ENCODE measurements at regions not wholly inside any gene's neighbourhood (a gene's known extent, or its start where the extent isn't known, plus 50 kb on each side); places are given as distances from the start of the nearest gene placed in this dataset.

- no peak for TF ChIP-seq CTCF (IDR thresholded peaks at IDR 0.05; ENCODE audit: insufficient read depth, low read length)
- H3K4me3 ChIP-seq (ENCODE audit: low read depth, low read length), result no peak overlapping the region
- no peak for DNase-seq (ENCODE audit: low read depth)
Measured at GRCh38 chr14:38910092-38910491, 192.9 kb downstream of the SEC23A start.

DNA sequence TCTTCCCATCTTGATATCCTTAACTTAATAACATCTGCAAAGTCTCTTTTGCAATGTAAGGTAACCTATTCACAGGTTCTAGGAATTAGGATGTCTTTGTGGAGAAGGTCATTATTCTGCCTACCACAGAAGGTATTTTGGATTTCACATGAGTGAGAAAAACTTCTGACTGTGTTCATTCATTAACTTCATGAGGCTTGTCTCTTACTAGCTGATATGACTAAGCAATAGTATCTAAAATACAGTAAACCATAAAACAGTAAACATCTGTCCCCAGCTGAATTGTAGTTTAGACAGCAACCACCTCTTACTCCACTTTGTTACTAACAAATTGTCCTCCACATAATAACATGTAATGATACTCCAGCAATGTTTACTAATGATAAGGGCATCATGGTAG is 198.1 kb downstream of the SEC23A start:
- no peak for TF ChIP-seq CTCF (IDR thresholded peaks at IDR 0.05; ENCODE audit: insufficient read depth, low read length)
- no peak overlapping the region for H3K4me3 ChIP-seq (ENCODE audit: low read depth, low read length)
- DNase-seq (ENCODE audit: low read depth), result no peak

GRCh38 chr14:38901791-38902190 is 201.2 kb downstream of the SEC23A start:
- no peak for TF ChIP-seq CTCF (IDR thresholded peaks at IDR 0.05; ENCODE audit: insufficient read depth, low read length)
- DNase-seq (ENCODE audit: low read depth), result no peak
- H3K4me3 ChIP-seq (ENCODE audit: low read depth, low read length), result no peak overlapping the region

DNA sequence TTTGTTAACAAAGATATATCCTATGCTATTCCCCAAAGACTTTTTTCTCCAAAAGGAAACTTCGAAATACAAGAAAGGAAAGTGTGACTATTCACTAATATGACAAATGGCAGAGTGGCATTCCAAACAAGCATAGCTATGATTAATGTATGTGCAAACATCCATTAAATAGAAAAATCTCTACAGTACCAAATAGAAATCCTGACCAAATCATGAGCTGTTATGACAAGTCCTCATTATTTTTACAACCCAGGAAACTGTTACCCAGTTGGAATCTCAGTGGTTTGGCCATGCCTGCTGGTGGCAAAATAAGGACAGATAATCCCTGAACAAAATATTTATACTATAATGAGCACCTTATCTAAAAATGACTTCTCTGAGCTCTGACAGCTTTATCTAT is 202.1 kb downstream of the SEC23A start:
- DNase-seq (ENCODE audit: low read depth), result no peak
- no peak for TF ChIP-seq CTCF (IDR thresholded peaks at IDR 0.05; ENCODE audit: insufficient read depth, low read length)
- no peak overlapping the region for H3K4me3 ChIP-seq (ENCODE audit: low read depth, low read length)

GRCh38 chr14:38887696-38888095 is 215.3 kb downstream of the SEC23A start:
- no peak for DNase-seq (ENCODE audit: low read depth)
- H3K4me3 ChIP-seq (ENCODE audit: low read depth, low read length), result no peak overlapping the region
- TF ChIP-seq CTCF (IDR thresholded peaks at IDR 0.05; ENCODE audit: insufficient read depth, low read length), result no peak

- DNase-seq (ENCODE audit: low read depth), result no peak
- H3K4me3 ChIP-seq (ENCODE audit: low read depth, low read length), result no peak overlapping the region
- TF ChIP-seq CTCF (IDR thresholded peaks at IDR 0.05; ENCODE audit: insufficient read depth, low read length), result no peak
Measured at GRCh38 chr14:38884109-38884508, 218.9 kb downstream of the SEC23A start.

GRCh38 chr14:38883127-38883526 is 219.9 kb downstream of the SEC23A start:
- TF ChIP-seq CTCF (IDR thresholded peaks at IDR 0.05; ENCODE audit: insufficient read depth, low read length), result no peak
- H3K4me3 ChIP-seq (ENCODE audit: low read depth, low read length), result no peak overlapping the region
- no peak for DNase-seq (ENCODE audit: low read depth)
